ENCODE measurements at regions not wholly inside any gene's neighbourhood (a gene's known extent, or its start where the extent isn't known, plus 50 kb on each side); places are given as distances from the start of the nearest gene placed in this dataset.

DNA sequence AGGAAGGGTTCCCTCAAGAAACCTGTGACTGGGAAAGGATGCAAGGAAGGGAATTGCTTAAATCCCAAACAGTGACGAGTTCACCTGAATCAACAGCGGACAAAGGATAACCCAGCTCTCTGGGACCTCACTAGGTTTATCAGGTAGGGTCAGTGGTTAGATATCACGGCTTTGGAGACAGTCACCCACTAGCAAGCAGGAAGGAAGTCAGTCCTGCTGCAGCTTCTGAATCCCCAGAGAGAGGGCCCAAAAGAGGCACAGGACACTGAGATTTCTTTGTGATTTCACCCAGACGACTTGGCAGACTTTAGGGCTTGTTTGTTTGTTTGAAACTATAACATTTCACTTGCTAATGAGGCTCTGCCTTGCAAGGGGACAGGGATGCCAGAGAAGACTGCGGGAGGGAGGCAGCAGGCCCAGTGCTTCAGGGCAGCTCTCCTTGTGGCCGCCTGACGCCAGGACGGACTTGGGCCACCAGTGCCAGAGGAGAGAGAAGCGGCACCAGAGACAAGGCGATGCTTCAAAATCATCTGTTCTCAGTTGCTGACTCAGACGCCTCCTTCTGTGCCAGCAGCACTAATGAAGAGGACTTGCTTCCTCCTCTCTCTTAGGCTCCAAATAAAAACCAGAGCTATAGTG lies 275.6 kb upstream of the SLC30A5 start:
- Histone ChIP-seq H3K9me3 (no peaks in the 10 kb centered on the region), H3K27ac (no peak overlapping the region), H3K4me3 (no peak overlapping the region), H3K4me1 (no peaks in the 10 kb centered on the region), H3K36me3 (no peaks in the 10 kb centered on the region), H3K27me3 (ENCODE audit: low read depth) (no peaks in the 10 kb centered on the region)
- intact Hi-C loops (cut with DNase I): no loop called here
- ATAC-seq (no peak), DNase-seq (no peak)
- no peak for TF ChIP-seq CTCF (IDR thresholded peaks at IDR 0.05)

GRCh38 chr5:68818870-68819269 lies 274.9 kb upstream of the SLC30A5 start:
- Histone ChIP-seq H3K4me3 (no peak overlapping the region), H3K36me3 (no peaks in the 10 kb centered on the region), H3K27ac (no peak overlapping the region), H3K27me3 (ENCODE audit: low read depth) (no peaks in the 10 kb centered on the region), H3K4me1 (no peaks in the 10 kb centered on the region), H3K9me3 (no peaks in the 10 kb centered on the region)
- no peak for DNase-seq
- TF ChIP-seq CTCF (IDR thresholded peaks at IDR 0.05): no peak
- intact Hi-C loops (cut with DNase I): no loop called here
- no peak for ATAC-seq

GRCh38 chr5:68821056-68821455 lies 272.8 kb upstream of the SLC30A5 start:
- no peaks in the 10 kb centered on the region for H3K27me3 ChIP-seq (ENCODE audit: low read depth)
- no peaks in the 10 kb centered on the region for H3K9me3 ChIP-seq
- DNase-seq (no peak), ATAC-seq (no peak)
- no peaks in the 10 kb centered on the region for H3K4me1 ChIP-seq
- no peak for TF ChIP-seq CTCF (IDR thresholded peaks at IDR 0.05)
- H3K36me3 ChIP-seq: no peaks in the 10 kb centered on the region
- H3K4me3 ChIP-seq: no peak overlapping the region
- no peak overlapping the region for H3K27ac ChIP-seq
- intact Hi-C loops (cut with DNase I): no loop called here

DNA sequence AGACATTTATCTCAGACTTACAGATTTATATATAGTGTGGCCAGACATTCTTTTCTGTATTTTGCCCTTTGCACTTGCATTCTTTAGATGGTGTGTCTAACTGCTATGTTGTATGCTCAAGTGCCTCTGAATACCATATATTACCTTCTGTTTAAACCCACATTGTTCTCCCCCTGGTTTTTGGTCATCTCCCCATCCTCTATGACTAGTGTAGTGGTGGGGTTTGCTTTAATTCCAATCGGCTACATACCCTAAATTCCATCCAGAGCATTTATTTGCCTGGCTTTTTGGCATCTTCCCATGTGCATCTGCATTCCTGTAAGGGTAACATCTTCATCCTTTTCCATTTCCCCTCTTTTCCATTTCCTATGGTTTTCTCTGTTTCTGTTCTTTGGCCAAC lies 271.0 kb upstream of the SLC30A5 start:
- Histone ChIP-seq H3K4me3 (no peak overlapping the region), H3K27me3 (ENCODE audit: low read depth) (no peaks in the 10 kb centered on the region), H3K9me3 (no peaks in the 10 kb centered on the region), H3K27ac (no peak overlapping the region), H3K36me3 (no peaks in the 10 kb centered on the region), H3K4me1 (no peaks in the 10 kb centered on the region)
- DNase-seq (no peak), ATAC-seq (no peak)
- TF ChIP-seq CTCF (IDR thresholded peaks at IDR 0.05): no peak
- intact Hi-C loops (cut with DNase I): no loop called here

DNA sequence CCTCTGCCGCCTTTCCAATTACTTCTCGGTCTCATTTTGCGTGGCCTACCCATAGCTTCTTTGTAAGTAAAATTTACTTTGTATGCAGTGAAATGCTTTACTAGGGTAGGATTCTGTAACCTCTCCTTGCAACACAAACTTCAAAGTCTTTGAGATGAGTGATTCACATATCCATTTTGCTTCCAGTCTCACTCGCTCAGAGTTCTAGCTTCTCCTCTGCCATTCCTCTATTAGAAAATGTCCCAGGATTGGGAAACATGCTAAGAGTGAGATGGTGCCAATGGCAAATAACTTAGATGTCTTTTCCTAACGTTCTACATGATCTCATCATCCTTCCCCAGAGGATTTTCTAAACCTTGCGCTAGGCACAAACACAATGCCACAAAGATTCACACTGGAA lies 270.5 kb upstream of the SLC30A5 start:
- H3K4me1 ChIP-seq: no peaks in the 10 kb centered on the region
- H3K36me3 ChIP-seq: no peaks in the 10 kb centered on the region
- ATAC-seq: no peak
- H3K27ac ChIP-seq: no peak overlapping the region
- H3K4me3 ChIP-seq: no peak overlapping the region
- no peak for TF ChIP-seq CTCF (IDR thresholded peaks at IDR 0.05)
- no peaks in the 10 kb centered on the region for H3K9me3 ChIP-seq
- no peak for DNase-seq
- H3K27me3 ChIP-seq (ENCODE audit: low read depth): no peaks in the 10 kb centered on the region
- intact Hi-C loops (cut with DNase I): no loop called here

Measured in lower lobe of right lung (tissue), 2 donors.